ENCODE measurements at regions not wholly inside any gene's neighbourhood (a gene's known extent, or its start where the extent isn't known, plus 50 kb on each side); places are given as distances from the start of the nearest gene placed in this dataset.

GRCh38 chr3:86152620-86153019, 838.3 kb downstream of the VGLL3 start:
- H3K27me3 ChIP-seq = no peaks in the 10 kb centered on the region
- no peaks in the 10 kb centered on the region for H3K9me3 ChIP-seq
- no peaks in the 10 kb centered on the region for H3K36me3 ChIP-seq (ENCODE audit: low read depth, missing control alignments)
- TF ChIP-seq POLR2A (IDR thresholded peaks at IDR 0.05) = no peak
- TF ChIP-seq, protein P1, sequence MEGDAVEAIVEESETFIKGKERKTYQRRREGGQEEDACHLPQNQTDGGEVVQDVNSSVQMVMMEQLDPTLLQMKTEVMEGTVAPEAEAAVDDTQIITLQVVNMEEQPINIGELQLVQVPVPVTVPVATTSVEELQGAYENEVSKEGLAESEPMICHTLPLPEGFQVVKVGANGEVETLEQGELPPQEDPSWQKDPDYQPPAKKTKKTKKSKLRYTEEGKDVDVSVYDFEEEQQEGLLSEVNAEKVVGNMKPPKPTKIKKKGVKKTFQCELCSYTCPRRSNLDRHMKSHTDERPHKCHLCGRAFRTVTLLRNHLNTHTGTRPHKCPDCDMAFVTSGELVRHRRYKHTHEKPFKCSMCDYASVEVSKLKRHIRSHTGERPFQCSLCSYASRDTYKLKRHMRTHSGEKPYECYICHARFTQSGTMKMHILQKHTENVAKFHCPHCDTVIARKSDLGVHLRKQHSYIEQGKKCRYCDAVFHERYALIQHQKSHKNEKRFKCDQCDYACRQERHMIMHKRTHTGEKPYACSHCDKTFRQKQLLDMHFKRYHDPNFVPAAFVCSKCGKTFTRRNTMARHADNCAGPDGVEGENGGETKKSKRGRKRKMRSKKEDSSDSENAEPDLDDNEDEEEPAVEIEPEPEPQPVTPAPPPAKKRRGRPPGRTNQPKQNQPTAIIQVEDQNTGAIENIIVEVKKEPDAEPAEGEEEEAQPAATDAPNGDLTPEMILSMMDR (IDR thresholded peaks at IDR 0.05) = no peak
- no peak overlapping the region for H3K27ac ChIP-seq
- DNase-seq = no peak
- intact Hi-C loops (cut with DNase I; ENCODE audit: low total_unique reads) = no loop called here
- no peaks in the 10 kb centered on the region for H3K4me1 ChIP-seq
- no peak overlapping the region for H3K4me3 ChIP-seq

- DNase-seq = no peak
Observed at GRCh38 chr3:86149054-86149453, 841.9 kb downstream of the VGLL3 start.

DNA sequence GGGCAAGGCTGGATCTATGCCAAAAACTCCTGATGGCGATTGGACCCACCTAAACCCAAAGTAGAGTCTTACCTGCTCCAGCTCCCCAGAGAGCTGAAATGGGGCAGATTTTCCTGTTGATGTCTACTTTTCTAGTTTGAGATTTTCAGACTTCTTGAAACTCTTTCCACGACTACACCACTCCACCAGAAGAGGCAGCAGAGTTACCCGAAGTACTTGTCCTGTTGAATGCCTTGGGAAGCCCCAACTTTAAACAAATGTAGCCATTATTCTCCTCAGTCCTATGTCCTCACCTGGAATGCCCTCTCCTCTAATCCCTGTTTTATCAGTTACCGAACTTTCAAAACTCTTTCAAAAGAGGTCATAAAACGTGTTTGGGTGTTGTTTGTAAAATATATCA, 843.8 kb downstream of the VGLL3 start:
- peak; percentile 13 for DNase-seq
- no peak overlapping the region for H3K4me3 ChIP-seq
- H3K36me3 ChIP-seq (ENCODE audit: low read depth, missing control alignments) = no peaks in the 10 kb centered on the region
- 74 to 79% methylated on average over 5 of the region's 5 CpGs for WGBS, 2 donors
- no peaks in the 10 kb centered on the region for H3K27me3 ChIP-seq
- H3K9me3 ChIP-seq = no peaks in the 10 kb centered on the region
- TF ChIP-seq POLR2A (IDR thresholded peaks at IDR 0.05) = no peak
- TF ChIP-seq, protein P1 (IDR thresholded peaks at IDR 0.05) = no peak
- no peak overlapping the region for H3K27ac ChIP-seq
- no peaks in the 10 kb centered on the region for H3K4me1 ChIP-seq
- intact Hi-C loops (cut with DNase I; ENCODE audit: low total_unique reads) = no loop called here

More at GRCh38 chr3:86149054-86149453, 841.9 kb downstream of the VGLL3 start:
- Histone ChIP-seq H3K4me3 (no peak overlapping the region), H3K9me3 (no peaks in the 10 kb centered on the region), H3K4me1 (no peaks in the 10 kb centered on the region), H3K27me3 (no peaks in the 10 kb centered on the region), H3K27ac (no peak overlapping the region), H3K36me3 (ENCODE audit: low read depth, missing control alignments) (no peaks in the 10 kb centered on the region)
- TF ChIP-seq POLR2A (IDR thresholded peaks at IDR 0.05) = no peak
- intact Hi-C loops (cut with DNase I; ENCODE audit: low total_unique reads) = no loop called here

DNA sequence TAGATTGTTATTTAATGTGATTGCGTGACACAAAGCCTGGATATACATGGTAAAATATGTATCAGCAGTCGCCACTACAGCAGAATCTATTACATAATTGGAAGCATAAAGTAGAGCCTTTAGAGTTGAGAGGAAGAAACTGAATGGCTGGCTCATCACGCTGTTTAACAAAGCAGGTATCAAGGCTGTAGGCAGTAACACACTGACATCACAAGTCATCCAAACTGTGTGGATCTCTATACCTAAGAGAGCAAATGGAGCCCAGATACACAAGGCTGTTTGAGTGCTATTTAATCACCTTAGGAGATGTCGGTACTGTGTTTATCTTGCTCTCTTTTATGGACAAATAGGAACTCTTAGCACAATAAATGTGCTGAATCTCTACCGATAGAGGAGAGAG, 864.4 kb downstream of the VGLL3 start:
- Histone ChIP-seq H3K4me3 (no peak overlapping the region), H3K9me3 (no peaks in the 10 kb centered on the region), H3K4me1 (no peaks in the 10 kb centered on the region), H3K36me3 (ENCODE audit: low read depth, missing control alignments) (no peaks in the 10 kb centered on the region), H3K27ac (no peak overlapping the region), H3K27me3 (no peaks in the 10 kb centered on the region)
- no peak for DNase-seq
- WGBS, 2 donors = 71 to 85% methylated on average over 5 of the region's 5 CpGs
- TF ChIP-seq POLR2A (IDR thresholded peaks at IDR 0.05) = no peak
- TF ChIP-seq, protein P1 (IDR thresholded peaks at IDR 0.05) = no peak
- intact Hi-C loops (cut with DNase I; ENCODE audit: low total_unique reads) = no loop called here

Small RNA genes in the stretch of these regions (small RNA-seq; reads per million reads assigned to genes)
- 0 reads per million in 2 donors for gene AC108706.1
- 0 reads per million in 2 donors for gene RNU6-1129P

Data from testis (tissue), 2 donors.